ENCODE measurements at regions not wholly inside any gene's neighbourhood (a gene's known extent, or its start where the extent isn't known, plus 50 kb on each side); places are given as distances from the start of the nearest gene placed in this dataset.

GRCh38 chr1:87739141-87739540 lies 410.5 kb downstream of the LMO4 start:
- Histone ChIP-seq H3K27me3 (replicated peaks; ENCODE audit: control insufficient read depth, insufficient read depth, low read length) (no peaks in the 10 kb centered on the region), H3K9me3 (no peaks in the 10 kb centered on the region), H3K36me3 (ENCODE audit: control insufficient read depth, insufficient read depth, low read length) (no peaks in the 10 kb centered on the region), H3K4me3 (ENCODE audit: low read depth, low read length) (no peak overlapping the region), H3K4me1 (no peaks in the 10 kb centered on the region)
- no peak overlapping the region for H3K4me3 Mint-ChIP-seq (ENCODE audit: unreplicated experiment)
- DNase-seq = no peak
- intact Hi-C loops (cut with micrococcal nuclease; ENCODE audit: unreplicated experiment) = no loop called here
- no peaks in the 10 kb centered on the region for H3K27me3 Mint-ChIP-seq (ENCODE audit: insufficient read depth, unreplicated experiment)
- CTCF ChIA-PET = no interaction called here
- H3K36me3 Mint-ChIP-seq (ENCODE audit: insufficient read depth, unreplicated experiment) = no peaks in the 10 kb centered on the region
- POLR2A ChIA-PET = no interaction called here
- no peaks in the 10 kb centered on the region for H3K4me1 Mint-ChIP-seq (ENCODE audit: low read depth, unreplicated experiment)
- H3K9me3 Mint-ChIP-seq (ENCODE audit: unreplicated experiment) = peaks cover 12% of the 10 kb centered on the region
- no peak overlapping the region for H3K27ac Mint-ChIP-seq (ENCODE audit: unreplicated experiment)
- BruUV-seq (replicated peaks) = no TSS peak
- no peak for TF ChIP-seq CTCF (IDR thresholded peaks at IDR 0.05; ENCODE audit: insufficient read depth in 1 of 2, low read depth in 1 of 2, low read length in 1 of 2, severe bottlenecking in 1 of 2, unreplicated experiment in 1 of 2)

- ChIA-PET CTCF (no interaction called here), POLR2A (no interaction called here)
- H3K4me1 Mint-ChIP-seq (ENCODE audit: low read depth, unreplicated experiment) = no peaks in the 10 kb centered on the region
- H3K9me3 Mint-ChIP-seq (ENCODE audit: unreplicated experiment) = peaks cover 12% of the 10 kb centered on the region
- DNase-seq = no peak
- H3K27me3 Mint-ChIP-seq (ENCODE audit: insufficient read depth, unreplicated experiment) = no peaks in the 10 kb centered on the region
- Histone ChIP-seq H3K4me1 (no peaks in the 10 kb centered on the region), H3K4me3 (ENCODE audit: low read depth, low read length) (no peak overlapping the region), H3K36me3 (ENCODE audit: control insufficient read depth, insufficient read depth, low read length) (no peaks in the 10 kb centered on the region), H3K9me3 (no peaks in the 10 kb centered on the region), H3K27me3 (replicated peaks; ENCODE audit: control insufficient read depth, insufficient read depth, low read length) (no peaks in the 10 kb centered on the region)
- H3K27ac Mint-ChIP-seq (ENCODE audit: unreplicated experiment) = no peak overlapping the region
- BruUV-seq (replicated peaks) = no TSS peak
- no peak for TF ChIP-seq CTCF (IDR thresholded peaks at IDR 0.05; ENCODE audit: insufficient read depth in 1 of 2, low read depth in 1 of 2, low read length in 1 of 2, severe bottlenecking in 1 of 2, unreplicated experiment in 1 of 2)
- H3K36me3 Mint-ChIP-seq (ENCODE audit: insufficient read depth, unreplicated experiment) = no peaks in the 10 kb centered on the region
- no peak overlapping the region for H3K4me3 Mint-ChIP-seq (ENCODE audit: unreplicated experiment)
- intact Hi-C loops (cut with micrococcal nuclease; ENCODE audit: unreplicated experiment) = no loop called here
These were observed 411.0 kb downstream of the LMO4 start for GRCh38 chr1:87739704-87740103.

- Histone ChIP-seq H3K36me3 (ENCODE audit: control insufficient read depth, insufficient read depth, low read length) (no peaks in the 10 kb centered on the region), H3K9me3 (no peaks in the 10 kb centered on the region), H3K4me1 (no peaks in the 10 kb centered on the region), H3K4me3 (ENCODE audit: low read depth, low read length) (no peak overlapping the region), H3K27me3 (replicated peaks; ENCODE audit: control insufficient read depth, insufficient read depth, low read length) (no peaks in the 10 kb centered on the region)
- Mint-ChIP-seq H3K9me3 (ENCODE audit: unreplicated experiment) (peaks cover 6% of the 10 kb centered on the region), H3K27me3 (ENCODE audit: insufficient read depth, unreplicated experiment) (no peaks in the 10 kb centered on the region), H3K36me3 (ENCODE audit: insufficient read depth, unreplicated experiment) (no peaks in the 10 kb centered on the region), H3K4me1 (ENCODE audit: low read depth, unreplicated experiment) (no peaks in the 10 kb centered on the region), H3K27ac (ENCODE audit: unreplicated experiment) (no peak overlapping the region), H3K4me3 (ENCODE audit: unreplicated experiment) (no peak overlapping the region)
- no peak for TF ChIP-seq CTCF (IDR thresholded peaks at IDR 0.05; ENCODE audit: insufficient read depth in 1 of 2, low read depth in 1 of 2, low read length in 1 of 2, severe bottlenecking in 1 of 2, unreplicated experiment in 1 of 2)
- CTCF ChIA-PET = no interaction called here
- no peak for DNase-seq
- POLR2A ChIA-PET = interaction anchor here (0.6 kb wide), 1 partner anchor 21 kb away, joined by 3 read pairs; no protein-coding TSS in a partner anchor
- intact Hi-C loops (cut with micrococcal nuclease; ENCODE audit: unreplicated experiment) = no loop called here
- no TSS peak for BruUV-seq (replicated peaks)
These were observed 414.6 kb downstream of the LMO4 start for GRCh38 chr1:87743256-87743655.

All from Caco-2 (cell line).